HAP-1 (cell line): ENCODE measurements at regions not wholly inside any gene's neighbourhood (a gene's known extent, or its start where the extent isn't known, plus 50 kb on each side); places are given as distances from the start of the nearest gene placed in this dataset.
A peak's percentile ranks its signal among the peaks of the same experiment; 100 is the strongest.
"Not testable (repeated sequence)": the region's sequence is repeated elsewhere in the genome, so short reads cannot be mapped to it uniquely, and the experiment has no call there.

ENCODE experiments used
- DNase-seq, 2 experiments: peaks; one replicate each; pipeline ENCODE4 v3.0.0-alpha.2; 2016 to 2020; ENCODE audit warnings: low spot score in 2 of 2
- H3K27me3 ChIP-seq: fragments of 250-450 bp; sonication (Bioruptor Pico); 2 replicates; pipeline ENCODE4 v1.5.1; 2020; ENCODE audit warnings: low read depth, mild to moderate bottlenecking, moderate library complexity
- H3K36me3 ChIP-seq: fragments of 250-450 bp; sonication (Bioruptor Pico); replicated peaks from 2 replicates; pipeline ENCODE4 v1.5.1; 2020; ENCODE audit warnings: mild to moderate bottlenecking
- H3K4me1 ChIP-seq: fragments of 250-450 bp; sonication (Bioruptor Pico); 2 replicates; pipeline ENCODE4 v1.5.1; 2020; ENCODE audit warnings: mild to moderate bottlenecking
- H3K4me3 ChIP-seq: fragments of 250-450 bp; sonication (Bioruptor Pico); 2 replicates; pipeline ENCODE4 v1.5.1; 2020; ENCODE audit warnings: mild to moderate bottlenecking, moderate library complexity
- H3K9me3 ChIP-seq: fragments of 250-450 bp; sonication (Bioruptor Pico); 2 replicates; pipeline ENCODE4 v1.5.1; 2020; ENCODE audit warnings: mild to moderate bottlenecking, moderate library complexity
- in situ Hi-C: fragments of 300-500 bp; cut with MboI; formaldehyde crosslinking; loops from 3 replicates; pipeline ENCODE4 v1.14.3; 2020; ENCODE audit warnings: low sequenced_read_pairs, inconsistent platforms, mixed read lengths

- no peaks in the 10 kb centered on the region for H3K27me3 ChIP-seq
- H3K4me3 ChIP-seq, result no peak overlapping the region
- no peaks in the 10 kb centered on the region for H3K9me3 ChIP-seq
- H3K36me3 ChIP-seq, result no peaks in the 10 kb centered on the region
- DNase-seq, result no peak
- no peaks in the 10 kb centered on the region for H3K4me1 ChIP-seq
- in situ Hi-C loops, result no loop called here
Observed at GRCh38 chr18:66103550-66103949, 352.7 kb downstream of the CDH7 start.

- no peaks in the 10 kb centered on the region for H3K9me3 ChIP-seq
- H3K27me3 ChIP-seq, result no peaks in the 10 kb centered on the region
- no peak overlapping the region for H3K4me3 ChIP-seq
- no peak for DNase-seq
- no peaks in the 10 kb centered on the region for H3K36me3 ChIP-seq
- in situ Hi-C loops, result no loop called here
- peaks cover 12% of the 10 kb centered on the region for H3K4me1 ChIP-seq
Observed at GRCh38 chr18:66083078-66083477, 332.3 kb downstream of the CDH7 start.

- no peaks in the 10 kb centered on the region for H3K9me3 ChIP-seq
- peak in 1 of 2 experiments; percentile 69 for DNase-seq
- H3K36me3 ChIP-seq, result no peaks in the 10 kb centered on the region
- no peak overlapping the region for H3K4me3 ChIP-seq
- in situ Hi-C loops, result no loop called here
- peaks cover 12% of the 10 kb centered on the region for H3K4me1 ChIP-seq
- H3K27me3 ChIP-seq, result no peaks in the 10 kb centered on the region
Observed at GRCh38 chr18:66078925-66079800, 328.4 kb downstream of the CDH7 start.

GRCh38 chr18:66077066-66077465 is 326.3 kb downstream of the CDH7 start:
- no peak overlapping the region for H3K4me3 ChIP-seq
- H3K9me3 ChIP-seq, result no peaks in the 10 kb centered on the region; the same call in 1 of the 2 replicates
- DNase-seq, result no peak
- peaks cover 12% of the 10 kb centered on the region for H3K4me1 ChIP-seq
- no peaks in the 10 kb centered on the region for H3K36me3 ChIP-seq
- in situ Hi-C loops, result no loop called here
- H3K27me3 ChIP-seq, result no peaks in the 10 kb centered on the region

GRCh38 chr18:66066191-66066590 is 315.4 kb downstream of the CDH7 start:
- no peak for DNase-seq
- Histone ChIP-seq H3K4me1 (no peaks in the 10 kb centered on the region), H3K27me3 (no peaks in the 10 kb centered on the region), H3K9me3 (no peaks in the 10 kb centered on the region), H3K4me3 (no peak overlapping the region), H3K36me3 (no peaks in the 10 kb centered on the region)
- in situ Hi-C loops, result no loop called here

- Histone ChIP-seq H3K36me3 (no peaks in the 10 kb centered on the region), H3K4me1 (peaks cover 8% of the 10 kb centered on the region), H3K27me3 (no peaks in the 10 kb centered on the region), H3K4me3 (no peak overlapping the region), H3K9me3 (no peaks in the 10 kb centered on the region)
- DNase-seq, result peak in 1 of 2 experiments; percentile 5
- in situ Hi-C loops, result no loop called here
Observed at GRCh38 chr18:66048406-66048805, 297.6 kb downstream of the CDH7 start.

- in situ Hi-C loops, result no loop called here
- no peak for DNase-seq
- Histone ChIP-seq H3K27me3 (no peaks in the 10 kb centered on the region), H3K9me3 (no peaks in the 10 kb centered on the region), H3K4me3 (no peak overlapping the region), H3K36me3 (no peaks in the 10 kb centered on the region), H3K4me1 (peaks cover 8% of the 10 kb centered on the region)
Observed at GRCh38 chr18:66046032-66046602, 295.3 kb downstream of the CDH7 start.

- Histone ChIP-seq H3K9me3 (no peaks in the 10 kb centered on the region), H3K4me1 (peaks cover 6% of the 10 kb centered on the region), H3K36me3 (no peaks in the 10 kb centered on the region), H3K4me3 (no peak overlapping the region), H3K27me3 (no peaks in the 10 kb centered on the region)
- in situ Hi-C loops, result no loop called here
- no peak for DNase-seq
Observed at GRCh38 chr18:66043009-66043408, 292.2 kb downstream of the CDH7 start.

DNA sequence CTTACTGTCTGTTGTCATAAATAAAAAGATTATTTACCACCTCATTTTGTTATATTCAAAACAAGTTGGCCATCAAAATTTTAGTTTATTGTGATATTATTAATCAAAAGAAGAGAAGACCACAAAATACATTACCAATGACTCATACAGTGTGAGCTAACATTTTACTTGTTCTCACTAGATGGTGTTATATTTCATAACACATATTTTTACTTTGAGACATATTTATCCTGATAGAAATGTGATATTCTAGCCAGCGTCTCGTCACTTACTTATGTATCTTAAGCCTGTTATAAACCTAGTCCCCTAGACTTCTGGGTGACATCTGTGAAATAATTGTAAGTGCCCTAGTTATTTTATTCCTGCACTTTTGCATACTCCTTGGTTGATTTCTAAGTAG is 263.2 kb downstream of the CDH7 start:
- DNase-seq, result no peak
- in situ Hi-C loops, result no loop called here
- no peaks in the 10 kb centered on the region for H3K9me3 ChIP-seq
- H3K4me1 ChIP-seq, result peaks cover 4% of the 10 kb centered on the region; the same call in 1 of the 2 replicates
- no peaks in the 10 kb centered on the region for H3K27me3 ChIP-seq
- H3K4me3 ChIP-seq, result no peak overlapping the region
- no peaks in the 10 kb centered on the region for H3K36me3 ChIP-seq

DNA sequence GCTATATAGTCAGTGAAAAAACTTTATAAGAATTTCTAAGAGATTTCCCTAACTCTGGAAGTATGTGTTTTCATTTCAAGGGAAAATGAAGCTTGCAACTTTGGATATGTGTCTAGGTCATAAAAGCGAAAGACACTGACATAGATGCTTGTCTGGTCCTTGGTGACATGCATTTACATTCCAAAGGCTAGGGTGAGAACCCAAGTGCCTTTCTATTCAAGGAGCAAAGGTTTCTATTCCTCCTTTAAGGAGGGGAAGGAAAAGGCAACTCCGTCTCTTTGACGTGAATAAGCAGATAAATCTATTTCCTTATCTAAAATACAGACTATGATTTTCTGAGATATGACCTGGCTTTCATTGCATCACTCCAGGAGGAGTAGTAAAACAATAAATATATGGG is 261.1 kb downstream of the CDH7 start:
- no peaks in the 10 kb centered on the region for H3K9me3 ChIP-seq
- DNase-seq, result no peak
- peaks cover 4% of the 10 kb centered on the region; the same call in 1 of the 2 replicates for H3K4me1 ChIP-seq

GRCh38 chr18:66005831-66006588 is 255.2 kb downstream of the CDH7 start:
- H3K9me3 ChIP-seq, result no peaks in the 10 kb centered on the region
- in situ Hi-C loops, result no loop called here

More for the DNA sequence above, 261.1 kb downstream of the CDH7 start:
- in situ Hi-C loops, result no loop called here
- Histone ChIP-seq H3K4me3 (no peak overlapping the region), H3K36me3 (no peaks in the 10 kb centered on the region), H3K27me3 (no peaks in the 10 kb centered on the region)

GRCh38 chr18:65998971-65999700 is 248.3 kb downstream of the CDH7 start:
- DNase-seq, in situ Hi-C loops, H3K4me3 ChIP-seq, H3K9me3 ChIP-seq, H3K4me1 ChIP-seq, H3K36me3 ChIP-seq, H3K27me3 ChIP-seq: not testable (repeated sequence)

More at GRCh38 chr18:66005831-66006588, 255.2 kb downstream of the CDH7 start:
- no peaks in the 10 kb centered on the region; the same call in 1 of the 2 replicates for H3K4me1 ChIP-seq
- no peak overlapping the region for H3K4me3 ChIP-seq
- no peaks in the 10 kb centered on the region for H3K27me3 ChIP-seq
- no peaks in the 10 kb centered on the region for H3K36me3 ChIP-seq
- no peak for DNase-seq

DNA sequence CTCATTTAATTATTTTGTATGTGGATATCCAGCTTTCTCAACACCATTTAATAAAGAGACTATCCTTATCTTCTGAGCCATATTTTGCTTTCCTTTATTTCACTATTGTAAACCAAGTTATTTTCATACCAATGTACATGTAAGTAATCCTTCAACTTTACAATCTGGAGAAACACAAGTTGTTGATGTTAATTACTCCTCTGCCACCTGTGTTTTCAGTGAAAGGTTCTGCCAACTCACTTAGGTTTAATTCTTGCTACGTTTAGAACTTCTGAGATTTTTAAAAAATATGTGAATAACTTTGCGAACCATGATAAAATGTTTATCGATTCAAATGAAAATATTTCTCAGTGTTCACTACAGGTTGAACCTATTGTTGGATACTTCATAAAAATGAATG is 244.4 kb downstream of the CDH7 start:
- H3K4me1 ChIP-seq, result 0 out of 2 replicates have a peak, but pooled peaks cover 4% of the 10 kb centered on the region
- in situ Hi-C loops, result no loop called here
- H3K9me3 ChIP-seq, result no peaks in the 10 kb centered on the region

More for the DNA sequence above, 244.4 kb downstream of the CDH7 start:
- no peak for DNase-seq
- Histone ChIP-seq H3K36me3 (no peaks in the 10 kb centered on the region), H3K27me3 (no peaks in the 10 kb centered on the region), H3K4me3 (no peak overlapping the region)
